ENCODE measurements at regions not wholly inside any gene's neighbourhood (a gene's known extent, or its start where the extent isn't known, plus 50 kb on each side); places are given as distances from the start of the nearest gene placed in this dataset.
A peak's percentile ranks its signal among the peaks of the same experiment; 100 is the strongest.
"Not testable (repeated sequence)": the region's sequence is repeated elsewhere in the genome, so short reads cannot be mapped to it uniquely, and the experiment has no call there.

- DNase-seq, result peak; percentile 8
Measured at GRCh38 chr4:153079857-153080391, 124.3 kb upstream of the TRIM2 start.

GRCh38 chr4:153081006-153081580 lies 123.2 kb upstream of the TRIM2 start:
- DNase-seq, result no peak

GRCh38 chr4:153081693-153082092 lies 122.5 kb upstream of the TRIM2 start:
- DNase-seq, result no peak

GRCh38 chr4:153082322-153083301 lies 121.6 kb upstream of the TRIM2 start:
- DNase-seq, result no peak

GRCh38 chr4:153083447-153083947 lies 120.7 kb upstream of the TRIM2 start:
- peak; percentile 89 for DNase-seq

GRCh38 chr4:153084224-153084979 lies 119.8 kb upstream of the TRIM2 start:
- peak; percentile 26 for DNase-seq

- peak; percentile 81 for DNase-seq
Measured at GRCh38 chr4:153084980-153085630, 119.1 kb upstream of the TRIM2 start.

GRCh38 chr4:153087671-153088194 lies 116.5 kb upstream of the TRIM2 start:
- no peak for DNase-seq

- no peak for DNase-seq
Measured at GRCh38 chr4:153089742-153090141, 114.5 kb upstream of the TRIM2 start.

GRCh38 chr4:153090181-153090580 lies 114.1 kb upstream of the TRIM2 start:
- DNase-seq, result no peak

GRCh38 chr4:153090670-153091385 lies 113.4 kb upstream of the TRIM2 start:
- no peak for DNase-seq

- DNase-seq, result no peak
Measured at GRCh38 chr4:153093396-153093795, 110.8 kb upstream of the TRIM2 start.

- DNase-seq, result no peak
Measured at GRCh38 chr4:153093802-153094201, 110.4 kb upstream of the TRIM2 start.

GRCh38 chr4:153094435-153094834 lies 109.8 kb upstream of the TRIM2 start:
- DNase-seq, result no peak

GRCh38 chr4:153095448-153096204 lies 108.6 kb upstream of the TRIM2 start:
- DNase-seq, result no peak

- DNase-seq, result no peak
Measured at GRCh38 chr4:153096344-153096743, 107.9 kb upstream of the TRIM2 start.

- no peak for DNase-seq
Measured at GRCh38 chr4:153098427-153098826, 105.8 kb upstream of the TRIM2 start.

- DNase-seq, result no peak
Measured at GRCh38 chr4:153099391-153100140, 104.7 kb upstream of the TRIM2 start.

GRCh38 chr4:153106736-153107135 lies 97.5 kb upstream of the TRIM2 start:
- DNase-seq, result not testable (repeated sequence)

- no peak for DNase-seq
Measured at GRCh38 chr4:153107246-153107645, 97.0 kb upstream of the TRIM2 start.

All from retina (tissue), 1 donor.